PC-9 (cell line): ENCODE measurements at regions not wholly inside any gene's neighbourhood (a gene's known extent, or its start where the extent isn't known, plus 50 kb on each side); places are given as distances from the start of the nearest gene placed in this dataset.

Source experiments
- CTCF ChIP-seq: fragments of 200-600 bp; sonication (generic); conservative IDR thresholded peaks from 2 replicates; pipeline ENCODE4 v1.6.1; 2017; ENCODE audit warnings: mixed run types, antibody characterized with exemption, mild to moderate bottlenecking, moderate library complexity
- EZH2 ChIP-seq: fragments of 200-600 bp; sonication (generic); IDR thresholded peaks from 2 replicates; pipeline ENCODE4 v1.8.0; 2017; ENCODE audit warnings: antibody characterized with exemption, low read depth

GRCh38 chr6:99743647-99744046 lies 137.0 kb downstream of the PRDM13 start:
- TF ChIP-seq CTCF (no peak), EZH2 (no peak)
